NOMO-1 treated with dmso at 0.1 percent for 144 hours (cell line): ENCODE measurements at regions not wholly inside any gene's neighbourhood (a gene's known extent, or its start where the extent isn't known, plus 50 kb on each side); places are given as distances from the start of the nearest gene placed in this dataset.

Experiments
- DNase-seq: peaks from one replicate; lab custom pipeline; 2025; ENCODE audit not compliant: unreplicated experiment; lab: John Stamatoyannopoulos, UW

DNA sequence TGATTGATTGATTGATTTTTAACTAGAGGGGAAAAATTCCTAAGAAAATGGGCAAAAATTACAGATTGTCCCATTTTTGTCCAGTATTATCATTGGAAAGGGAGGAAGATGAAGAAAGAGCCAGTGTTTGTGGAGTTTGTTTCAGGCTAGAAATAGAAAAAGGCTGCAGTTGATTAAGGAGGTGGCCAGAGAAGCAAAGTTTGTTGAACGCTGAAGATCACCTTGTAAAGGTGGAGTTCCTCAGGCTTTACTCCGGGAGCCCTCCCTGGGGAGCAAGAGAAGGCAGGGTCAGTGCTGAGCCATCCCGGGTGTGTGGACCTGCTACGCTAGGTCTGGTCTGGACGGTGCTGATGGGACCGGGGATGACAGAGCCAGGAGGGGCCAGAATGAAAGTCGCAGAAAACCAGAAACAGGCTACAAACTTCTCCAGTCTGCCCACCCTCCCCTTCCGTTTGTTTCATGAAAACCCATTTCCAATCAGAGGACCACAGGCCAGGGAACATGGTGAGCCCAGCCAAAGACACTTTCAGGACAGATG, 222.6 kb upstream of the FOXF1 start:
- no peak for DNase-seq

DNA sequence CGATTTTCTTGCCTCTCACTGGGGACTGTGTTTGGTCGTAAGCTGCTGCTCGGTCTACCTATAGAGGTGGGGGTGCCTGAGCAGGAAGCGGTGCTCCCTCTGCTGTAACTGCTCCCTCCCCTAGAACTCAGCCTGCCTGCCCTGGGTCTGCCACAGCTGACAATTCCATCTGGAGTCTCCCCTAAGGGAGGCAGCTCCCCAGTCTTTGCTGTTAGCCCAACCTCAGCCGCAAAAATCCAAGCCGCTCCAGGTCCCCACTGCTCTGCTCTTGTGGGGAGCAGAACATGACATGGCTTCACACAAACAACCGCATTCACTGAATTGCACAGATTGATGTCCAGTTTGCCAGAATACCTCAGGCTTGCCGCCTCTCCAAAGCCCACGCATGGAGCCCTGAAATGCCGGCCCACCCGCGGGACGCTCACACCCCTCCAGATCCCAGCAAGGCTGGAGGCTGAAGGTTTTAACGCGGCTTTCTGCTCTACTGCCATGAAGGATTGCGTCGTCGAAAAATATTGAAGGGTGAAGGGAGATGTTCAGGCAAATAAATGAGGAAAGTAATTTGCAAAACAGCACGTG, 221.5 kb upstream of the FOXF1 start:
- no peak for DNase-seq

DNA sequence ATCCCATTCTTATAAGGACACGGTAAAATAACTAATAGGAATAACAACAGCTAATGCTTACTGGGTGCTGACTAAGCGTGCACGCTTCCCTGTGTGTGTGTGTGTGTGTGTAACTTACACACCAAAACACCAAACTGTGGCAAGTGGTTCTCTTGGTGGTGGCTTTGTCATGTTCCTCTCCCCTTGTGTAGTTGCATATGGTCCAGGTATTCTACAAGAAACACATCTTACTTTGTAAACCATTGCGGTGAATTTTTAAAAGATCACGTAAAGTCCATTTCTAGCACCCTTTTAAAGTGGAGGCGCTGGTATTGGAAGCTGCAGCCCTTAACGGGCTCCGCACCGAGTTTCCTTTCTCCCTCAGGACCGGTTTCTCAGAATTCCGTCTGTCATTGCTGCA, 221.0 kb upstream of the FOXF1 start:
- DNase-seq, result no peak

- DNase-seq, result no peak
Measured at GRCh38 chr16:86289907-86290306, 220.4 kb upstream of the FOXF1 start.

DNA sequence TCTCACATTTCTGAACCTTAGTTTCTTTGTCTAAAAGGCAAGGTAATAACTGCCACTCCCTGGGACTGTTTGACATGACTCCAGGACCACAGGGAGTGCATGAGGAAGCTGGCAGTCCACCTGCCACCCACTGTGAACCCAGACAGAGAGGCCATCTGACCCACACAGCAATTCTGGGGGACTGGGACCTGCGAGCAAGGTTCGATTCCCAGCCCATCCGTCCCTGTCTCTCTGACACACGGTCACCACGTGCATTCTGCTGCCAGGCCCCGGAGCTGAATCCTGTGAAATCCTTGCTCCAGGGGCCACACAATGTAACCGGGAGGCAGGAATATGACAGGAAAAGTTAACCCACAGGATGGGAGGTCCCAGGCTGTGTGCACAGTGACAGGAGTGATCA, 218.8 kb upstream of the FOXF1 start:
- no peak for DNase-seq

DNA sequence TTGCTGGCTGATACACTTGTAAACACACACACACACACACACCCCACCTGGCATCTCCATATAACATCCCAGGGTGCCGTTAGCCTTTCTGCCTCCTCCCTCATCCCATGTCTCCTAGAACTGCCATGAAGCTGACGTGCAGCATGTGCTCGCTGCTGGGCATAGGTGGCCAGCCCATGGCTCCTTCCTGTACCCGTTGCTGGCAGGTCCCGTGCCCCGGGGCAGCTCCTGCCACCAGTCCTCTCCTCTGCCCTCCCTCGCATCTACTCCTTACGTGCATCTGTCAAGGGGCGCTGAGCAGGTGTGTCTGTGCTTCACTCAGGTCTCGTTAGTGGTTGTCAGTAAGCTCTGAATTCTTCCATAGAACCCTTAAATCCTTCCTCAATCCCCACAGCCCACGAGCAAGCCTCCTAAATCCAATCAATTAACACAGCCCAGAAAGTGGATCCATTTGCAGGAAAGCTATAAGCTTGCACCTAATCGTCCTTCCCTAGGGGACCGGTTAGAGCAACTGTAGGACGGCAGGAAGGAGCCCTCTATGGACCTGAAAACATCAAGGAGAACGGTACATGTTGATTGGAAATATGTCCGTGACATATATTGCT, 218.1 kb upstream of the FOXF1 start:
- no peak for DNase-seq

GRCh38 chr16:86292942-86293341, 217.4 kb upstream of the FOXF1 start:
- no peak for DNase-seq

DNA sequence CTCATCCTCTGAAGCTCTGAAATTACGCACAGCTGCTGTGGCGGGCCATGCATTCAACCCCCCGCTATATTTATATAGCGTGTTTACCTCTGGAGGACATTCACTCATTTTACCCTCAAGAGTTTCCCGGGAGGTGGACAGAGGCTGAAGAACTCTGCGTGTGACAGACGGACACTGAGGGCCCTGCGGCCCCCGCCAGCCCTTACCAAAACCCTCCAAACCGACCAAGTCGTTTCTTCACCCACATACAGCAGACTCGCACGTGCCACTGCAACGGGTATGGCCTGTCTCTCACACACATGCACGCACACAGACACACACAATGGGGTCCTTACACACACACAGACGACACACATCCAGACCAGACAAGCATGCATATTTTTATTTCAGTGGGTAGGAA, 216.4 kb upstream of the FOXF1 start:
- no peak for DNase-seq

GRCh38 chr16:86294535-86295196, 215.7 kb upstream of the FOXF1 start:
- DNase-seq, result no peak

GRCh38 chr16:86296256-86296655, 214.1 kb upstream of the FOXF1 start:
- no peak for DNase-seq

DNA sequence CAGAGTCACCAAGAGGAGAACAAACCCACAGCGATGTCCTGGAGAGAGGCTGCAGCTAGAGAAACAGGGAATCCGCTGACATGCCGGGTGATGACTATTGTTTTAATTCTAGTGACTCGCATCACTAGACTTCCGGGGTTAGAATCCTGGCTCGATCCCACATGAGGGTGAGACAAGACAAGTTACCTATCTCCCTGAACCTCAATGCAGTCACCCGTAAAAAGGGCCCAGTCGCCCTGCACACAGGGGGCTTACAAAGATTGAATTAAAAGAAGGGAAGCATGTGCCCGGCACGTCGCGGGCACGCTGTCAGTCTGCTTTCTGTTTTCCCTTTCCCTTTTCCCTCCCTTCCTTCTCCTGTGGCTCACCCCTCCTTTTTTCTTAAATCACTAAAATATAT, 212.9 kb upstream of the FOXF1 start:
- no peak for DNase-seq

- peak; percentile 36 for DNase-seq
Measured at GRCh38 chr16:86297866-86298757, 212.2 kb upstream of the FOXF1 start.

DNA sequence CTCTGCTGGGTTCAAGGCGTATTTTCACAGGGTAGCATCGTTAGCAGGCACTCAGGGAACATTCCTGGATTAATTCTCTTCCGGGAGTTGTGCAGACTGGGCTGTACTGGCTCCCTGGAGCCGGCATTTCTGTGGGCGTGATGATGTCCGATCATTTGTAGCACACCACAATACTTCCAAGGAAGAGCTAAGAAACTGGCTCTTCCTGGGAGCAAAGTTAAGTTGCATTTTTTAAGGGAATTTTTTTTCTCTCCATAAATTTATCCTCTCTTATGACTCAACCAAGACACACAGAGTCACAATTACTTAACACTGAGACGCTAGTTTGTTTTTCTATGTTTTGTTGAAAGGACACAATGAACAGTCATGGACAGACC, 211.6 kb upstream of the FOXF1 start:
- DNase-seq, result no peak

GRCh38 chr16:86299882-86300610, 210.3 kb upstream of the FOXF1 start:
- DNase-seq, result no peak

- DNase-seq, result no peak
Measured at GRCh38 chr16:86300746-86301481, 209.4 kb upstream of the FOXF1 start.

- no peak for DNase-seq
Measured at GRCh38 chr16:86302421-86303109, 207.8 kb upstream of the FOXF1 start.

GRCh38 chr16:86303787-86304678, 206.3 kb upstream of the FOXF1 start:
- DNase-seq, result no peak

DNA sequence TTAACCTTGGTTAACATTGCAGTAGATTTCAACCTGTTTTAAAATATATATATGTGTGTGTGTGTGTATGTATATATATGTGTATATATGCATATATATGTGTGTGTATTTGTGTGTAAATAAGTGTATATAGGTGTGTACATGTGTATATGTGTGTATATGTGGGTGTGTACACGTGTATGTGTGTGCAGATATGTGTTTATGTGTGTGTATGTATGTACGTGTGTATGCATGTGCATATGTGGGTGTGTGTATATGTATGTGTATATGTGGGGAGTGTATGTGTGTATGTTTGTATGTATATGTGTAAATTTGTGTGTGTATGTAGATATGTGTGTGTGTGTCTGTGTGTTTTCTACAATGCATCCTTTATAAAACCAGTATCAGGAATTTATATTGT, 205.5 kb upstream of the FOXF1 start:
- no peak for DNase-seq

DNA sequence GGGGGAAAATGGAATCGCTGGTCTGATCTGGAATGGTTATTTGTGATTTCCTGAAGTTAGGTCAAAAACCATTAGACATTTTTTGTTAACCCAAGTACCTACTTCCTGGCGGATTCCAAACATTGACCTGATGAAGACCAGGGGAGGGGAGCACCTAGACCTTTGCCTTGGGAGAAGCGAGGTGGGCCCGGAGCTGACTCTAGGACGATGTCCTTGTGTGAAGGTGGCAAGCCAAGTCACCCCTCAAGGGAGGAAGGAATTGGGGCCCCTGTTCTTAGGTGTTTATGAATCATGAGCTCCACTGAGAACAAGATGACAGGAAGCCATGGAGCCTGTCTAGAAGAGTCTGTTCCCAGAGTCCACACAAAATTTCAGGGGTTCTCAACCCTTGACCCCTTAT, 204.9 kb upstream of the FOXF1 start:
- no peak for DNase-seq
